ENCODE measurements at regions not wholly inside any gene's neighbourhood (a gene's known extent, or its start where the extent isn't known, plus 50 kb on each side); places are given as distances from the start of the nearest gene placed in this dataset.

DNA sequence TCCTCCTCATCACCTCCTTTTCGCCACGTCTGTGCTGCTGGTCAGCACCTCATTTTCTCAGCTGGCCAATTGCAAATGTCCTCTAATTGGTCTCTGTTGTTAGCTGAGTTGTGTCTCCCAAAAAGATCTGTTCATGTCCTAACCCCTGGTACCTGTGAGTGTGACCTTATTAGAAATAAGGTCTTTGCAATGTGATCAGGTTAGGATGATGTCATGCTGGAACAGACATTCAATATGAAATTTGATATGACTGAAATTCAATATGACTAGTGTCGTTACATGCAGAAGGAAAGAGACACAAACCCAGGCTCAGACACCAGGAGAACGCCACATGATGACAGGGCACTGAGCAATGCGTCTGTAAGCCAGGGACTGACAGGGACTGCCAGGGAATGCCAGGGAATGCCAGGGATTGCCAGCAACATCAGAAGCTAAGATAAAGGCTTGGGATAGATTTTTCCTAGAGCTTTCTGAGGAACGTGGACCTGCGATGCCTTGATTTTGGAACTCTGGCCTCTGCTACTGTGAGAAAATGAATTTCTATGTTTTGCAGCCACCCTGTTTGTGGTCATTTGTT lies 77.5 kb upstream of the CXCL12 start:
- Histone ChIP-seq H3K27ac (no peak overlapping the region), H3K4me1 (no peaks in the 10 kb centered on the region), H3K27me3 (no peaks in the 10 kb centered on the region), H3K9me3 (no peaks in the 10 kb centered on the region), H3K36me3 (no peaks in the 10 kb centered on the region), H3K4me3 (no peak overlapping the region)
- no peak for TF ChIP-seq POLR2A (IDR thresholded peaks at IDR 0.05)
- TF ChIP-seq, protein P1, sequence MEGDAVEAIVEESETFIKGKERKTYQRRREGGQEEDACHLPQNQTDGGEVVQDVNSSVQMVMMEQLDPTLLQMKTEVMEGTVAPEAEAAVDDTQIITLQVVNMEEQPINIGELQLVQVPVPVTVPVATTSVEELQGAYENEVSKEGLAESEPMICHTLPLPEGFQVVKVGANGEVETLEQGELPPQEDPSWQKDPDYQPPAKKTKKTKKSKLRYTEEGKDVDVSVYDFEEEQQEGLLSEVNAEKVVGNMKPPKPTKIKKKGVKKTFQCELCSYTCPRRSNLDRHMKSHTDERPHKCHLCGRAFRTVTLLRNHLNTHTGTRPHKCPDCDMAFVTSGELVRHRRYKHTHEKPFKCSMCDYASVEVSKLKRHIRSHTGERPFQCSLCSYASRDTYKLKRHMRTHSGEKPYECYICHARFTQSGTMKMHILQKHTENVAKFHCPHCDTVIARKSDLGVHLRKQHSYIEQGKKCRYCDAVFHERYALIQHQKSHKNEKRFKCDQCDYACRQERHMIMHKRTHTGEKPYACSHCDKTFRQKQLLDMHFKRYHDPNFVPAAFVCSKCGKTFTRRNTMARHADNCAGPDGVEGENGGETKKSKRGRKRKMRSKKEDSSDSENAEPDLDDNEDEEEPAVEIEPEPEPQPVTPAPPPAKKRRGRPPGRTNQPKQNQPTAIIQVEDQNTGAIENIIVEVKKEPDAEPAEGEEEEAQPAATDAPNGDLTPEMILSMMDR (IDR thresholded peaks at IDR 0.05): no peak
- no peak for DNase-seq
- intact Hi-C loops (cut with DNase I; ENCODE audit: low total_unique reads): no loop called here

DNA sequence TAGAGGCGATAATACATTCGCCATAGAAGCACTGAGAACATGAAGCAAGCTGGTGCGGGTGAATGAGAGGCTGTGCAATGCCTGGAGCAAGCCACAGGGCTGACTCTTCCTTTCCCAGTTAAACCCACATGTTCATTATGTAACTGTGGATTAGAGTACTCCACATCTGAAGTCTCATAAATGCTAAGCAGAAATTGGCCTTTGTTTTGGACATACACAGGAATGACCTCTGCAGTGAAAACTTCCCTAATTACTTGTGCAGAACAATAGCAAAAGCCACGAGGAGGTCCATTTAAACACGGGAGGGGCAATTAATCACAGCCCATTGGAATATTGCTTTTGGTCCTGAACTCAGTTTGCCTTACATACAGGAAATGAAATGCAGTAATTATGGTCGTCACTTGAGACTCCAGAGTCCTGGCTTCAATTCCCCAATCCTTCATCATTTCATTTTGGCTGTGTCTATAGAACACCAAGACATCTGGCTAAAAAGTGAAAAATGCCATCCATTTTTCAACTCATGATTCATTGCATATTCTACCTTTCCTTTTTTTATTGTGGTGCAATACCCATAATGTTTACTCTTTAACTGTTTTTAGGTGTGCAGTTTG lies 78.7 kb upstream of the CXCL12 start:
- no peaks in the 10 kb centered on the region for H3K27me3 ChIP-seq
- intact Hi-C loops (cut with DNase I; ENCODE audit: low total_unique reads): no loop called here
- no peaks in the 10 kb centered on the region for H3K36me3 ChIP-seq
- H3K4me3 ChIP-seq: no peak overlapping the region
- no peak for DNase-seq
- H3K4me1 ChIP-seq: no peaks in the 10 kb centered on the region
- no peak for TF ChIP-seq POLR2A (IDR thresholded peaks at IDR 0.05)
- TF ChIP-seq, protein P1 (IDR thresholded peaks at IDR 0.05): no peak
- H3K27ac ChIP-seq: no peak overlapping the region
- H3K9me3 ChIP-seq: no peaks in the 10 kb centered on the region

DNA sequence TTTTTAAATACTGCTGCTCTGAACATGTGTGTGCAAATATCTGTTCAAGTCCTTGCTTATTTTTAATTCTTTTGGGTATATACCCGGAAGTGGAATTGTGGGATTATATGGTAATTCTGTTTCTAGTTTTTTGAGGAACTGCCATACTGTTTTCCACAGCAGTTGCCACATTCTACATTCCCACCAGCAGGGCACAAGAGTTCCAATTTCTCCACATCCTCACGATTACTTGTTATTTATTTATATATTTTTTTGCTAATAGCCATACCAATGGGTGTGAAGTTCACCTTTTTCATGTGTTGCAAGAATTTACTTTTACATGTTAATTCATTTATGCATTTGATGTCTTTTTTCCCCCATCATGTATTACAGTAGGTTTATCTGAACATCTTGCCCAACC lies 79.6 kb upstream of the CXCL12 start:
- Histone ChIP-seq H3K27ac (no peak overlapping the region), H3K36me3 (no peaks in the 10 kb centered on the region), H3K4me3 (no peak overlapping the region), H3K4me1 (no peaks in the 10 kb centered on the region), H3K27me3 (no peaks in the 10 kb centered on the region), H3K9me3 (no peaks in the 10 kb centered on the region)
- no peak for DNase-seq
- TF ChIP-seq POLR2A (IDR thresholded peaks at IDR 0.05): no peak
- TF ChIP-seq, protein P1 (IDR thresholded peaks at IDR 0.05): no peak
- intact Hi-C loops (cut with DNase I; ENCODE audit: low total_unique reads): no loop called here

DNA sequence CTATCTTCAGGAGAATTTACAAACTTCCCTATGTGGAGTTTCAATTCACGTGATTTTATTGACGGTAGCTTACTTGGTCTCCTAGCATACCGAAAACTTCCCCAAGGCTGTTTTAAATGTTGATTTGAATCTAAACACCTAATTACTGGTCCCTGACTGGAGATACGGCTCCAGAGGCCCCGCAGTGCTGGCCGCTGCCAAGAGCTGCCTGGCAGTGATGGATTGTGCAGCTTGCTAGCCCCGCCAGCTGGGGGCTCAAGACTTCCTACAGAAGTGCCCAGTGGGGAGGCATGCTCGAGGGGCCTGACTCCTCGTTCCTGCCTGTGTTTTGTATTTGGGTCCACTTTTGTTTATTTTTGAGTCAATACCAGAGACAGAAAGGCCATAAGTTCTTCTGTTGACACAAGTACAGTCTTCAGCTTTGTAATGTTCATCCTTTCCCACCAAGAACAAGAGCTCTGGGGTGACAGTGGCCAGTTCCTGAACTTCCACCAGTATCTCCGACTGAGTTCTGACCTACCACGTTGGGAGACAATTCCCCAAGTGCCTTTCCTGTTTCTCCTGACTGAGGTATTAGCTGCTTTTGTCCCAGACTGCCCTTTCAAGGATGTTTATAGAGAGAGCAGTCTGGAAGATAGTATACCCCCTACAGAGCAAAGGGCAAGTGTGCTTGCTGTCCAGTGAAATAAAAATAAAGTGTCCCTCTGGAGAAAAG lies 80.7 kb upstream of the CXCL12 start:
- H3K4me1 ChIP-seq: no peaks in the 10 kb centered on the region

DNA sequence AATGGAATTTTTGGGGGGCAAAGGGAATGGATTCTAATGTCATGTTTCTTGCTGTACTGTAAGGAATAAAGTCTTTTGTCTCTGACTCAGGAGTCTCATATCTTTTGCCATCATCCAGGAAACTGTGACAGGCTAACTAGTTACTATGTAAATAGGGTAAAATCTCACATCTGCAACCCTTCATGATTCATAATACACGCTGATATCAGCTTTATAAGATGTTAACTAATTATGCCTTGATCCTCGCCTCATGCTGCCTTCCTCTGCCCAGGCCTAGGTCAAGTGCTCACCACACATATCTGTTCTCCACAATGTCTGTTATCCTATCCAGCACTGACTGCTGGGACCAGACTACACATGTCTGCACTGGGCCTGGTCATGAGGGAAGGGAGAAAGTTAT lies 81.3 kb upstream of the CXCL12 start:
- intact Hi-C loops (cut with DNase I; ENCODE audit: low total_unique reads): no loop called here
- Histone ChIP-seq H3K9me3 (no peaks in the 10 kb centered on the region), H3K27me3 (no peaks in the 10 kb centered on the region), H3K27ac (no peak overlapping the region), H3K4me3 (no peak overlapping the region), H3K4me1 (no peaks in the 10 kb centered on the region), H3K36me3 (no peaks in the 10 kb centered on the region)
- no peak for DNase-seq
- no peak for TF ChIP-seq POLR2A (IDR thresholded peaks at IDR 0.05)
- TF ChIP-seq, protein P1 (IDR thresholded peaks at IDR 0.05): no peak

More for the DNA sequence above, 80.7 kb upstream of the CXCL12 start:
- Histone ChIP-seq H3K9me3 (no peaks in the 10 kb centered on the region), H3K27ac (no peak overlapping the region), H3K27me3 (no peaks in the 10 kb centered on the region), H3K36me3 (no peaks in the 10 kb centered on the region), H3K4me3 (no peak overlapping the region)
- no peak for DNase-seq
- intact Hi-C loops (cut with DNase I; ENCODE audit: low total_unique reads): no loop called here
- TF ChIP-seq, protein P1 (IDR thresholded peaks at IDR 0.05): no peak
- TF ChIP-seq POLR2A (IDR thresholded peaks at IDR 0.05): no peak

Measured in uterus (tissue), 3 donors.